ENCODE measurements at regions not wholly inside any gene's neighbourhood (a gene's known extent, or its start where the extent isn't known, plus 50 kb on each side); places are given as distances from the start of the nearest gene placed in this dataset.

- Histone ChIP-seq H3K27me3 (ENCODE audit: insufficient read depth, low read length) (no peaks in the 10 kb centered on the region), H2AFZ (ENCODE audit: low read depth, low read length) (no peak overlapping the region), H4K20me1 (ENCODE audit: insufficient read depth, low read length) (no peaks in the 10 kb centered on the region), H3K4me1 (ENCODE audit: insufficient read depth, low read length) (no peaks in the 10 kb centered on the region), H3K27ac (ENCODE audit: low read depth, low read length) (no peak overlapping the region), H3K4me3 (ENCODE audit: insufficient read depth, low read depth, low read length) (no peak overlapping the region), H3K36me3 (ENCODE audit: insufficient read depth, low read length) (no peaks in the 10 kb centered on the region), H3K79me2 (ENCODE audit: insufficient read depth, low read length) (no peaks in the 10 kb centered on the region), H3K9me3 (ENCODE audit: insufficient read depth, low read depth, low read length) (no peaks in the 10 kb centered on the region), H3K9ac (ENCODE audit: low read length) (no peak overlapping the region), H3K4me2 (ENCODE audit: low read length) (no peak overlapping the region)
- no peak overlapping the region for H3K27ac Mint-ChIP-seq (ENCODE audit: unreplicated experiment)
- no peaks in the 10 kb centered on the region for H3K4me1 Mint-ChIP-seq (ENCODE audit: low read depth, unreplicated experiment)
- FAIRE-seq (no peak), DNase-seq (ENCODE audit: low read depth) (no peak)
- no peaks in the 10 kb centered on the region for H3K9me3 Mint-ChIP-seq (ENCODE audit: unreplicated experiment)
- no peak overlapping the region for H3K4me3 Mint-ChIP-seq (ENCODE audit: unreplicated experiment)
- no peaks in the 10 kb centered on the region for H3K27me3 Mint-ChIP-seq (ENCODE audit: low read depth, unreplicated experiment)
- no peak for TF ChIP-seq CTCF (IDR thresholded peaks at IDR 0.05; ENCODE audit: insufficient read depth, low read depth, low read length)
- TF ChIP-seq EZH2 (IDR thresholded peaks at IDR 0.05; ENCODE audit: insufficient read depth, low read length) = no peak
- H3K36me3 Mint-ChIP-seq (ENCODE audit: low read depth, unreplicated experiment) = no peaks in the 10 kb centered on the region
Observed at GRCh38 chr2:192254444-192254843, 59.7 kb upstream of the TMEFF2 start.

GRCh38 chr2:192253692-192254091 is 59.0 kb upstream of the TMEFF2 start:
- H3K4me3 Mint-ChIP-seq (ENCODE audit: unreplicated experiment) = no peak overlapping the region
- Histone ChIP-seq H2AFZ (ENCODE audit: low read depth, low read length) (no peak overlapping the region), H3K9me3 (ENCODE audit: insufficient read depth, low read depth, low read length) (no peaks in the 10 kb centered on the region), H3K36me3 (ENCODE audit: insufficient read depth, low read length) (no peaks in the 10 kb centered on the region), H3K9ac (ENCODE audit: low read length) (no peak overlapping the region), H3K27me3 (ENCODE audit: insufficient read depth, low read length) (no peaks in the 10 kb centered on the region), H4K20me1 (ENCODE audit: insufficient read depth, low read length) (no peaks in the 10 kb centered on the region), H3K4me2 (ENCODE audit: low read length) (no peak overlapping the region), H3K27ac (ENCODE audit: low read depth, low read length) (no peak overlapping the region), H3K79me2 (ENCODE audit: insufficient read depth, low read length) (no peaks in the 10 kb centered on the region), H3K4me1 (ENCODE audit: insufficient read depth, low read length) (no peaks in the 10 kb centered on the region), H3K4me3 (ENCODE audit: insufficient read depth, low read depth, low read length) (no peak overlapping the region)
- H3K27me3 Mint-ChIP-seq (ENCODE audit: low read depth, unreplicated experiment) = no peaks in the 10 kb centered on the region
- no peak for DNase-seq (ENCODE audit: low read depth)
- no peak overlapping the region for H3K27ac Mint-ChIP-seq (ENCODE audit: unreplicated experiment)
- H3K36me3 Mint-ChIP-seq (ENCODE audit: low read depth, unreplicated experiment) = no peaks in the 10 kb centered on the region
- no peaks in the 10 kb centered on the region for H3K9me3 Mint-ChIP-seq (ENCODE audit: unreplicated experiment)
- FAIRE-seq = no peak
- no peaks in the 10 kb centered on the region for H3K4me1 Mint-ChIP-seq (ENCODE audit: low read depth, unreplicated experiment)
- TF ChIP-seq CTCF (IDR thresholded peaks at IDR 0.05; ENCODE audit: insufficient read depth, low read depth, low read length) = no peak
- TF ChIP-seq EZH2 (IDR thresholded peaks at IDR 0.05; ENCODE audit: insufficient read depth, low read length) = no peak

GRCh38 chr2:192250961-192251360 is 56.2 kb upstream of the TMEFF2 start:
- TF ChIP-seq EZH2 (IDR thresholded peaks at IDR 0.05; ENCODE audit: insufficient read depth, low read length) (no peak), CTCF (IDR thresholded peaks at IDR 0.05; ENCODE audit: insufficient read depth, low read depth, low read length) (no peak)

More at GRCh38 chr2:192250961-192251360, 56.2 kb upstream of the TMEFF2 start:
- Mint-ChIP-seq H3K27me3 (ENCODE audit: low read depth, unreplicated experiment) (no peaks in the 10 kb centered on the region), H3K36me3 (ENCODE audit: low read depth, unreplicated experiment) (no peaks in the 10 kb centered on the region), H3K4me1 (ENCODE audit: low read depth, unreplicated experiment) (no peaks in the 10 kb centered on the region), H3K9me3 (ENCODE audit: unreplicated experiment) (no peaks in the 10 kb centered on the region), H3K27ac (ENCODE audit: unreplicated experiment) (no peak overlapping the region), H3K4me3 (ENCODE audit: unreplicated experiment) (no peak overlapping the region)
- no peak overlapping the region for H3K27ac ChIP-seq (ENCODE audit: low read depth, low read length)
- no peaks in the 10 kb centered on the region for H3K27me3 ChIP-seq (ENCODE audit: insufficient read depth, low read length)
- no peaks in the 10 kb centered on the region for H4K20me1 ChIP-seq (ENCODE audit: insufficient read depth, low read length)
- H3K4me3 ChIP-seq (ENCODE audit: insufficient read depth, low read depth, low read length) = no peak overlapping the region
- H3K79me2 ChIP-seq (ENCODE audit: insufficient read depth, low read length) = no peaks in the 10 kb centered on the region
- no peaks in the 10 kb centered on the region for H3K4me1 ChIP-seq (ENCODE audit: insufficient read depth, low read length)
- DNase-seq (ENCODE audit: low read depth) (no peak), FAIRE-seq (no peak)
- no peaks in the 10 kb centered on the region for H3K36me3 ChIP-seq (ENCODE audit: insufficient read depth, low read length)
- H3K9ac ChIP-seq (ENCODE audit: low read length) = no peak overlapping the region
- no peaks in the 10 kb centered on the region for H3K9me3 ChIP-seq (ENCODE audit: insufficient read depth, low read depth, low read length)
- no peak overlapping the region for H3K4me2 ChIP-seq (ENCODE audit: low read length)
- H2AFZ ChIP-seq (ENCODE audit: low read depth, low read length) = no peak overlapping the region
